Stimulated activated CD4-positive, alpha-beta T cell treated with anti-CD3 and anti-CD28 coated beads, Interleukin-4, amount 100 ng/mL, for 24 hours (primary cell): ENCODE measurements at regions not wholly inside any gene's neighbourhood (a gene's known extent, or its start where the extent isn't known, plus 50 kb on each side); places are given as distances from the start of the nearest gene placed in this dataset.

Experiments
- DNase-seq: peaks from one replicate; pipeline ENCODE4 v3.0.0-alpha.2; 2020

- DNase-seq = no peak
Measured at GRCh38 chr12:125440399-125440798, 375.2 kb downstream of the AACS start.

- no peak for DNase-seq
Measured at GRCh38 chr12:125443341-125443740, 378.1 kb downstream of the AACS start.

- DNase-seq = no peak
Measured at GRCh38 chr12:125451408-125451807, 386.2 kb downstream of the AACS start.

GRCh38 chr12:125453751-125454150 lies 388.5 kb downstream of the AACS start:
- no peak for DNase-seq

- no peak for DNase-seq
Measured at GRCh38 chr12:125454291-125454690, 389.1 kb downstream of the AACS start.

- no peak for DNase-seq
Measured at GRCh38 chr12:125454786-125455480, 389.7 kb downstream of the AACS start.

GRCh38 chr12:125455556-125455955 lies 390.3 kb downstream of the AACS start:
- no peak for DNase-seq

- DNase-seq = no peak
Measured at GRCh38 chr12:125458552-125459268, 393.5 kb downstream of the AACS start.

GRCh38 chr12:125461831-125462230 lies 396.6 kb downstream of the AACS start:
- DNase-seq = no peak

GRCh38 chr12:125463386-125463785 lies 398.2 kb downstream of the AACS start:
- no peak for DNase-seq

- no peak for DNase-seq
Measured at GRCh38 chr12:125467363-125467762, 402.1 kb downstream of the AACS start.

- no peak for DNase-seq
Measured at GRCh38 chr12:125469683-125470082, 404.4 kb downstream of the AACS start.

GRCh38 chr12:125470838-125471783 lies 405.9 kb downstream of the AACS start:
- no peak for DNase-seq

- DNase-seq = no peak
Measured at GRCh38 chr12:125473501-125473900, 408.3 kb downstream of the AACS start.

- DNase-seq = no peak
Measured at GRCh38 chr12:125487336-125487735, 422.1 kb downstream of the AACS start.

- no peak for DNase-seq
Measured at GRCh38 chr12:125491553-125491952, 426.3 kb downstream of the AACS start.

- DNase-seq = no peak
Measured at GRCh38 chr12:125492354-125493270, 427.4 kb downstream of the AACS start.

GRCh38 chr12:125493704-125494308 lies 428.6 kb downstream of the AACS start:
- no peak for DNase-seq

- no peak for DNase-seq
Measured at GRCh38 chr12:125503128-125503527, 437.9 kb downstream of the AACS start.

GRCh38 chr12:125509195-125509594 lies 444.0 kb downstream of the AACS start:
- DNase-seq = no peak

- DNase-seq = no peak
Measured at GRCh38 chr12:125512541-125513298, 447.5 kb downstream of the AACS start.
